GM23338 (cell line): ENCODE measurements at regions not wholly inside any gene's neighbourhood (a gene's known extent, or its start where the extent isn't known, plus 50 kb on each side); places are given as distances from the start of the nearest gene placed in this dataset.

Source experiments
- ATAC-seq: fragments of 200-7000 bp; cut with Tn5 transposase; 3 replicates; pipeline ENCODE4 v1.9.1; 2020
- DNase-seq: peaks from one replicate; pipeline ENCODE4 v3.0.0-alpha.2; 2015; ENCODE audit warnings: low spot score
- H2AFZ ChIP-seq: fragments of 200-600 bp; sonication (generic); 2 replicates; pipeline ENCODE4 v1.8.0; 2016; ENCODE audit warnings: antibody characterized with exemption, mild to moderate bottlenecking, moderate library complexity
- H3F3A ChIP-seq: fragments of 200-600 bp; sonication (generic); replicated peaks from 2 replicates; pipeline ENCODE4 v1.8.0; 2017; ENCODE audit warnings: antibody characterized with exemption, mixed run types, low read depth
- H3K27ac ChIP-seq: fragments of 200-600 bp; sonication (generic); 2 replicates; pipeline ENCODE4 v1.6.1; 2016; ENCODE audit warnings: low read depth
- H3K27me3 ChIP-seq: fragments of 200-600 bp; sonication (generic); 2 replicates; pipeline ENCODE4 v1.8.0; 2016; ENCODE audit warnings: mild to moderate bottlenecking, mixed run types, moderate library complexity; ENCODE audit not compliant: insufficient read depth
- H3K36me3 ChIP-seq: fragments of 200-600 bp; sonication (generic); 2 replicates; pipeline ENCODE4 v1.8.0; 2016; ENCODE audit warnings: mild to moderate bottlenecking; ENCODE audit not compliant: insufficient read depth
- H3K4me1 ChIP-seq: fragments of 200-600 bp; sonication (generic); 2 replicates; pipeline ENCODE4 v1.8.0; 2016; ENCODE audit warnings: mild to moderate bottlenecking, moderate library complexity; ENCODE audit not compliant: insufficient read depth
- H3K4me2 ChIP-seq: fragments of 200-600 bp; sonication (generic); 2 replicates; pipeline ENCODE4 v1.7.1; 2017; ENCODE audit warnings: mixed run types
- H3K4me3 ChIP-seq: fragments of 200-600 bp; sonication (generic); 2 replicates; pipeline ENCODE4 v1.6.1; 2016; ENCODE audit warnings: mixed run types
- H3K79me2 ChIP-seq: fragments of 200-600 bp; sonication (generic); replicated peaks from 2 replicates; pipeline ENCODE4 v1.8.0; 2017; ENCODE audit warnings: mild to moderate bottlenecking; ENCODE audit not compliant: insufficient read depth
- H3K9me2 ChIP-seq: fragments of 200-600 bp; sonication (generic); 2 replicates; pipeline ENCODE4 v1.8.0; 2017; ENCODE audit not compliant: insufficient read depth
- H4K20me1 ChIP-seq: fragments of 200-600 bp; sonication (generic); replicated peaks from 2 replicates; pipeline ENCODE4 v1.8.0; 2017; ENCODE audit warnings: mild to moderate bottlenecking; ENCODE audit not compliant: insufficient read depth
- H3K27ac Mint-ChIP-seq: 2 replicates; pipeline ENCODE4 v1.8.0; 2020; ENCODE audit warnings: inconsistent platforms, mild to moderate bottlenecking, moderate library complexity, mixed read lengths
- H3K27me3 Mint-ChIP-seq: 3 replicates; pipeline ENCODE4 v1.8.0; 2022; ENCODE audit warnings: low read depth, mild to moderate bottlenecking, moderate library complexity, mixed read lengths, inconsistent platforms; ENCODE audit not compliant: insufficient read depth, poor library complexity
- H3K36me3 Mint-ChIP-seq: 3 replicates; pipeline ENCODE4 v1.8.0; 2021; ENCODE audit warnings: low read depth, mild to moderate bottlenecking, inconsistent platforms, moderate library complexity, mixed read lengths
- H3K4me1 Mint-ChIP-seq: 3 replicates; pipeline ENCODE4 v1.8.0; 2020; ENCODE audit warnings: mild to moderate bottlenecking, inconsistent platforms, mixed read lengths
- H3K4me3 Mint-ChIP-seq: 3 replicates; pipeline ENCODE4 v1.8.0; 2021; ENCODE audit warnings: moderate library complexity, mild to moderate bottlenecking, inconsistent platforms, mixed read lengths
- H3K9me3 Mint-ChIP-seq: 3 replicates; pipeline ENCODE4 v1.8.0; 2020; ENCODE audit warnings: moderate library complexity, mild to moderate bottlenecking, inconsistent platforms, mixed read lengths
- CREB1 ChIP-seq: fragments of 250-450 bp; sonication (Bioruptor Pico); IDR thresholded peaks from 2 replicates; pipeline ENCODE4 v1.5.0; 2020; ENCODE audit warnings: low read depth, mild to moderate bottlenecking, moderate library complexity
- EZH2 ChIP-seq: fragments of 200-600 bp; sonication (generic); IDR thresholded peaks from one replicate; pipeline ENCODE4 v1.8.0; 2017; ENCODE audit warnings: antibody characterized with exemption, mild to moderate bottlenecking, low read depth; ENCODE audit not compliant: unreplicated experiment
- EZH2phosphoT487 ChIP-seq: fragments of 200-600 bp; sonication (generic); IDR thresholded peaks from one replicate; pipeline ENCODE4 v1.8.1; 2018; ENCODE audit warnings: antibody characterized with exemption; ENCODE audit not compliant: unreplicated experiment
- JUNB ChIP-seq: IDR thresholded peaks from one replicate; pipeline ENCODE4 v1.6.1; 2016; ENCODE audit warnings: antibody characterized with exemption; ENCODE audit not compliant: unreplicated experiment
- NANOG ChIP-seq: IDR thresholded peaks from 2 replicates; pipeline ENCODE4 v1.6.1; 2016; ENCODE audit warnings: antibody characterized with exemption, borderline replicate concordance
- POLR2AphosphoS5 ChIP-seq: IDR thresholded peaks from 2 replicates; pipeline ENCODE4 v1.6.1; 2016; ENCODE audit warnings: antibody characterized with exemption, low read depth
- STAT1 ChIP-seq: IDR thresholded peaks from one replicate; pipeline ENCODE4 v1.6.1; 2016; ENCODE audit warnings: antibody characterized with exemption; ENCODE audit not compliant: unreplicated experiment
- ZNF114 ChIP-seq: fragments of 250-450 bp; sonication (Bioruptor Pico); IDR thresholded peaks from 2 replicates; pipeline ENCODE4 v1.5.0; 2020; ENCODE audit warnings: mild to moderate bottlenecking, moderate library complexity
- ZNF331 ChIP-seq: fragments of 250-450 bp; sonication (Bioruptor Pico); IDR thresholded peaks from 2 replicates; pipeline ENCODE4 v1.5.0; 2020; ENCODE audit warnings: low read depth, mild to moderate bottlenecking, moderate library complexity
- TF ChIP-seq, protein P1 (sequence below), 2 experiments: fragments of 200-600 bp in 1 of 2; sonication (generic) in 1 of 2; conservative IDR thresholded peaks; 2 replicates each; pipeline versions ENCODE4 v1.5.1 to v1.6.1; 2016 to 2017; ENCODE audit warnings: antibody characterized with exemption in 2 of 2, low read depth in 2 of 2, mild to moderate bottlenecking in 2 of 2, moderate library complexity in 1 of 2
- TF ChIP-seq, protein P2 (sequence below): IDR thresholded peaks from 2 replicates; pipeline ENCODE4 v1.6.1; 2016; ENCODE audit warnings: antibody characterized with exemption
- TF ChIP-seq, protein P3 (sequence below): fragments of 250-450 bp; sonication (Bioruptor Pico); IDR thresholded peaks from 2 replicates; pipeline ENCODE4 v1.5.0; 2020; ENCODE audit warnings: mild to moderate bottlenecking, moderate library complexity

DNA sequence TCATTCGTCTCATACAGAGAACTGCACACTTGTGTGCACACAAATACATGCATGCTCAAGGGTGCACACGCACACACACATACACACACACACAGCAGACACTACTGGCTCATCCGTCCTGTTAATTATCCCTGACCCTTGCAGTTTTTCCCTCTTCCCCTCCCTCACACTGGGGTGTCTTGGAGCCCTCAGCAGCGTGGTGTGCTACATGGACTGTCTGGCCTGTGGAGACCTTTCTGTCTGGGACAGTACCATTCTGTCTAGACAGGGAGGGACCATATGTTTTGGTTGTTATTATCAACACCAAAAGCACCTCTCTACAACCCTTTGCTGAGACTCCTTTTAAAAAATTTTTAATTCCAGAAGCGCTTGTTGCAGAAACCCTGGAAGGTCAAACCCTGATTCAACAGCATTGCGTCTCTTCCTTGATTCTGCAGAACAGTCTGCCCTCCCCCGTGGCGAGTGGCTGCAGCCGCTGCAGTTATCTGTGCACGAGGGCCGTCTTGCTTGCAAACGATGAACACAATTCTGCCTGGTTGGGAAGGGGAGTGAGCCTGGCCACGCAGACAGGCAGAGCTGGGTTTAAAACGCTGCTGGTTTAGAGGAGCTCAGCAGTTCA, 374.0 kb downstream of the IRS2 start (continued):
- TF ChIP-seq, protein P1, sequence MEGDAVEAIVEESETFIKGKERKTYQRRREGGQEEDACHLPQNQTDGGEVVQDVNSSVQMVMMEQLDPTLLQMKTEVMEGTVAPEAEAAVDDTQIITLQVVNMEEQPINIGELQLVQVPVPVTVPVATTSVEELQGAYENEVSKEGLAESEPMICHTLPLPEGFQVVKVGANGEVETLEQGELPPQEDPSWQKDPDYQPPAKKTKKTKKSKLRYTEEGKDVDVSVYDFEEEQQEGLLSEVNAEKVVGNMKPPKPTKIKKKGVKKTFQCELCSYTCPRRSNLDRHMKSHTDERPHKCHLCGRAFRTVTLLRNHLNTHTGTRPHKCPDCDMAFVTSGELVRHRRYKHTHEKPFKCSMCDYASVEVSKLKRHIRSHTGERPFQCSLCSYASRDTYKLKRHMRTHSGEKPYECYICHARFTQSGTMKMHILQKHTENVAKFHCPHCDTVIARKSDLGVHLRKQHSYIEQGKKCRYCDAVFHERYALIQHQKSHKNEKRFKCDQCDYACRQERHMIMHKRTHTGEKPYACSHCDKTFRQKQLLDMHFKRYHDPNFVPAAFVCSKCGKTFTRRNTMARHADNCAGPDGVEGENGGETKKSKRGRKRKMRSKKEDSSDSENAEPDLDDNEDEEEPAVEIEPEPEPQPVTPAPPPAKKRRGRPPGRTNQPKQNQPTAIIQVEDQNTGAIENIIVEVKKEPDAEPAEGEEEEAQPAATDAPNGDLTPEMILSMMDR (conservative IDR thresholded peaks at IDR 0.05; ENCODE audit: low read depth in 2 of 2): no peak
- TF ChIP-seq JUNB: no peak

DNA sequence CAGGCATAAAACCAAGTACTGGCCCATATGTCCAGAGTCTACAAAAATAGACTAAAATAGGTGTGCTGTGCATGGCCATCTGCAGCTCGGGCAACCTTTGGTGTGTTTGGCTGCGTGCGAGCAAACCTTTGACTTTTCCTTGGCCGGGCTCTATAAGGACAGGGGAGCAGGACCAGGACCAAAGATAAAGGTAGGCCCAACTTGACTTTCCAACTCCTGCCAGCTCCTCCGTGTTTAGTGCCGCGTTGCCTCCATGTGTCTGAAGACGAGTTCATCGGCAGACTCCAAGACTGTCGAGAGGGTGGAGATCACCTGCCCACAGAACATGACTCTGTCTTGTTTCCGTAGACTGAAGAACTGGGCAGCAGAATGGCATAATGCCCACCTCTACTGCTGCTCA, 375.5 kb downstream of the IRS2 start:
- DNase-seq (no peak), ATAC-seq (no peak)
- no peaks in the 10 kb centered on the region for H3K27me3 ChIP-seq
- Mint-ChIP-seq H3K9me3 (no peaks in the 10 kb centered on the region), H3K4me1 (peaks cover 8% of the 10 kb centered on the region; the same call in 2 of the 3 replicates), H3K27ac (no peak overlapping the region), H3K27me3 (no peaks in the 10 kb centered on the region), H3K4me3 (no peak overlapping the region), H3K36me3 (no peaks in the 10 kb centered on the region)
- H3K36me3 ChIP-seq: no peaks in the 10 kb centered on the region
- H3K4me1 ChIP-seq: no peaks in the 10 kb centered on the region
- H3K27ac ChIP-seq: no peak overlapping the region
- peak overlapping the region; percentile 78; the same call in 1 of the 2 replicates for H2AFZ ChIP-seq
- no peaks in the 10 kb centered on the region for H3F3A ChIP-seq
- H3K9me2 ChIP-seq: no peaks in the 10 kb centered on the region
- no peaks in the 10 kb centered on the region for H3K79me2 ChIP-seq
- H3K4me2 ChIP-seq: no peak overlapping the region
- H4K20me1 ChIP-seq: no peaks in the 10 kb centered on the region
- no peak overlapping the region for H3K4me3 ChIP-seq
- TF ChIP-seq STAT1 (no peak), ZNF114 (CRISPR knock-in tag) (no peak), NANOG (no peak), POLR2AphosphoS5 (no peak), EZH2 (no peak), EZH2phosphoT487 (no peak), CREB1 (CRISPR knock-in tag) (no peak), JUNB (no peak), ZNF331 (CRISPR knock-in tag) (no peak)
- TF ChIP-seq, protein P2, sequence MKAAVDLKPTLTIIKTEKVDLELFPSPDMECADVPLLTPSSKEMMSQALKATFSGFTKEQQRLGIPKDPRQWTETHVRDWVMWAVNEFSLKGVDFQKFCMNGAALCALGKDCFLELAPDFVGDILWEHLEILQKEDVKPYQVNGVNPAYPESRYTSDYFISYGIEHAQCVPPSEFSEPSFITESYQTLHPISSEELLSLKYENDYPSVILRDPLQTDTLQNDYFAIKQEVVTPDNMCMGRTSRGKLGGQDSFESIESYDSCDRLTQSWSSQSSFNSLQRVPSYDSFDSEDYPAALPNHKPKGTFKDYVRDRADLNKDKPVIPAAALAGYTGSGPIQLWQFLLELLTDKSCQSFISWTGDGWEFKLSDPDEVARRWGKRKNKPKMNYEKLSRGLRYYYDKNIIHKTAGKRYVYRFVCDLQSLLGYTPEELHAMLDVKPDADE: no peak
- TF ChIP-seq, protein P3, sequence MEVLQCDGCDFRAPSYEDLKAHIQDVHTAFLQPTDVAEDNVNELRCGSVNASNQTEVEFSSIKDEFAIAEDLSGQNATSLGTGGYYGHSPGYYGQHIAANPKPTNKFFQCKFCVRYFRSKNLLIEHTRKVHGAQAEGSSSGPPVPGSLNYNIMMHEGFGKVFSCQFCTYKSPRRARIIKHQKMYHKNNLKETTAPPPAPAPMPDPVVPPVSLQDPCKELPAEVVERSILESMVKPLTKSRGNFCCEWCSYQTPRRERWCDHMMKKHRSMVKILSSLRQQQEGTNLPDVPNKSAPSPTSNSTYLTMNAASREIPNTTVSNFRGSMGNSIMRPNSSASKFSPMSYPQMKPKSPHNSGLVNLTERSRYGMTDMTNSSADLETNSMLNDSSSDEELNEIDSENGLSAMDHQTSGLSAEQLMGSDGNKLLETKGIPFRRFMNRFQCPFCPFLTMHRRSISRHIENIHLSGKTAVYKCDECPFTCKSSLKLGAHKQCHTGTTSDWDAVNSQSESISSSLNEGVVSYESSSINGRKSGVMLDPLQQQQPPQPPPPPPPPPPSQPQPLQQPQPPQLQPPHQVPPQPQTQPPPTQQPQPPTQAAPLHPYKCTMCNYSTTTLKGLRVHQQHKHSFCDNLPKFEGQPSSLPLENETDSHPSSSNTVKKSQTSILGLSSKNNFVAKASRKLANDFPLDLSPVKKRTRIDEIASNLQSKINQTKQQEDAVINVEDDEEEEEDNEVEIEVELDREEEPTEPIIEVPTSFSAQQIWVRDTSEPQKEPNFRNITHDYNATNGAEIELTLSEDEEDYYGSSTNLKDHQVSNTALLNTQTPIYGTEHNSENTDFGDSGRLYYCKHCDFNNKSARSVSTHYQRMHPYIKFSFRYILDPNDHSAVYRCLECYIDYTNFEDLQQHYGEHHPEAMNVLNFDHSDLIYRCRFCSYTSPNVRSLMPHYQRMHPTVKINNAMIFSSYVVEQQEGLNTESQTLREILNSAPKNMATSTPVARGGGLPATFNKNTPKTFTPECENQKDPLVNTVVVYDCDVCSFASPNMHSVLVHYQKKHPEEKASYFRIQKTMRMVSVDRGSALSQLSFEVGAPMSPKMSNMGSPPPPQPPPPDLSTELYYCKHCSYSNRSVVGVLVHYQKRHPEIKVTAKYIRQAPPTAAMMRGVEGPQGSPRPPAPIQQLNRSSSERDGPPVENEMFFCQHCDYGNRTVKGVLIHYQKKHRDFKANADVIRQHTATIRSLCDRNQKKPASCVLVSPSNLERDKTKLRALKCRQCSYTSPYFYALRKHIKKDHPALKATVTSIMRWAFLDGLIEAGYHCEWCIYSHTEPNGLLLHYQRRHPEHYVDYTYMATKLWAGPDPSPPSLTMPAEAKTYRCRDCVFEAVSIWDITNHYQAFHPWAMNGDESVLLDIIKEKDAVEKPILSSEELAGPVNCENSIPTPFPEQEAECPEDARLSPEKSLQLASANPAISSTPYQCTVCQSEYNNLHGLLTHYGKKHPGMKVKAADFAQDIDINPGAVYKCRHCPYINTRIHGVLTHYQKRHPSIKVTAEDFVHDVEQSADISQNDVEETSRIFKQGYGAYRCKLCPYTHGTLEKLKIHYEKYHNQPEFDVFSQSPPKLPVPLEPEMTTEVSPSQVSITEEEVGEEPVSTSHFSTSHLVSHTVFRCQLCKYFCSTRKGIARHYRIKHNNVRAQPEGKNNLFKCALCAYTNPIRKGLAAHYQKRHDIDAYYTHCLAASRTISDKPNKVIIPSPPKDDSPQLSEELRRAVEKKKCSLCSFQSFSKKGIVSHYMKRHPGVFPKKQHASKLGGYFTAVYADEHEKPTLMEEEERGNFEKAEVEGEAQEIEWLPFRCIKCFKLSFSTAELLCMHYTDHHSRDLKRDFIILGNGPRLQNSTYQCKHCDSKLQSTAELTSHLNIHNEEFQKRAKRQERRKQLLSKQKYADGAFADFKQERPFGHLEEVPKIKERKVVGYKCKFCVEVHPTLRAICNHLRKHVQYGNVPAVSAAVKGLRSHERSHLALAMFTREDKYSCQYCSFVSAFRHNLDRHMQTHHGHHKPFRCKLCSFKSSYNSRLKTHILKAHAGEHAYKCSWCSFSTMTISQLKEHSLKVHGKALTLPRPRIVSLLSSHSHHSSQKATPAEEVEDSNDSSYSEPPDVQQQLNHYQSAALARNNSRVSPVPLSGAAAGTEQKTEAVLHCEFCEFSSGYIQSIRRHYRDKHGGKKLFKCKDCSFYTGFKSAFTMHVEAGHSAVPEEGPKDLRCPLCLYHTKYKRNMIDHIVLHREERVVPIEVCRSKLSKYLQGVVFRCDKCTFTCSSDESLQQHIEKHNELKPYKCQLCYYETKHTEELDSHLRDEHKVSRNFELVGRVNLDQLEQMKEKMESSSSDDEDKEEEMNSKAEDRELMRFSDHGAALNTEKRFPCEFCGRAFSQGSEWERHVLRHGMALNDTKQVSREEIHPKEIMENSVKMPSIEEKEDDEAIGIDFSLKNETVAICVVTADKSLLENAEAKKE: no peak
- TF ChIP-seq, protein P1 (conservative IDR thresholded peaks at IDR 0.05; ENCODE audit: low read depth in 2 of 2): no peak
